Natural killer cell (primary cell): ENCODE measurements at regions not wholly inside any gene's neighbourhood (a gene's known extent, or its start where the extent isn't known, plus 50 kb on each side); places are given as distances from the start of the nearest gene placed in this dataset.

Source experiments
- ATAC-seq, 3 donors: fragments of 150-1000 bp in 2 of 3; fragments of 200-7000 bp in 1 of 3; cut with Tn5 transposase; 1 replicate in 1 of 3; 2 replicates in 2 of 3; pipeline ENCODE4 v1.10.0; 2021; ENCODE audit warnings: mild to moderate bottlenecking in 2 of 3, moderate library complexity in 2 of 3
- DNase-seq, 2 donors: peaks; one replicate each; pipeline versions ENCODE4 v3.0.0 to v3.0.0-alpha.2; 2013 to 2021; ENCODE audit warnings: mixed read lengths in 1 of 2
- H3K27ac ChIP-seq: one replicate; pipeline ENCODE4 v1.5.1; 2013; ENCODE audit warnings: mild to moderate bottlenecking, low read length
- H3K27me3 ChIP-seq: one replicate; pipeline ENCODE4 v1.6.1; 2013; ENCODE audit warnings: low read length; ENCODE audit not compliant: control insufficient read depth, insufficient read depth
- H3K36me3 ChIP-seq: one replicate; pipeline ENCODE4 v1.6.1; 2013; ENCODE audit warnings: low read length; ENCODE audit not compliant: control insufficient read depth, insufficient read depth
- H3K4me1 ChIP-seq: one replicate; pipeline ENCODE4 v1.6.1; 2013; ENCODE audit warnings: low read length; ENCODE audit not compliant: control insufficient read depth, insufficient read depth
- H3K4me3 ChIP-seq: one replicate; pipeline ENCODE4 v1.5.1; 2013; ENCODE audit warnings: low read length
- H3K9me3 ChIP-seq: one replicate; pipeline ENCODE4 v1.6.1; 2013; ENCODE audit warnings: low read length; ENCODE audit not compliant: control insufficient read depth, insufficient read depth
- H3K27ac Mint-ChIP-seq, 2 donors: one replicate each; pipeline ENCODE4 v1.8.0; 2022; ENCODE audit warnings: mild to moderate bottlenecking in 2 of 2, mixed read lengths in 2 of 2, moderate library complexity in 1 of 2
- H3K27me3 Mint-ChIP-seq, 2 donors: one replicate each; pipeline ENCODE4 v1.8.0; 2022; ENCODE audit warnings: low read depth in 2 of 2, mixed read lengths in 2 of 2
- H3K36me3 Mint-ChIP-seq: one replicate; pipeline ENCODE4 v1.8.0; 2022; ENCODE audit warnings: mixed read lengths
- H3K4me1 Mint-ChIP-seq, 2 donors: one replicate each; pipeline ENCODE4 v1.8.0; 2022; ENCODE audit warnings: mixed read lengths in 2 of 2
- H3K4me3 Mint-ChIP-seq: one replicate; pipeline ENCODE4 v1.8.0; 2022; ENCODE audit warnings: mild to moderate bottlenecking, moderate library complexity, mixed read lengths
- H3K9me3 Mint-ChIP-seq, 2 donors: one replicate each; pipeline ENCODE4 v1.8.0; 2022; ENCODE audit warnings: mixed read lengths in 2 of 2
- WGBS: methylation state at CpG from one replicate; pipeline ENCODE4 v1.1.7; 2013; ENCODE audit warnings: missing lambda C conversion rate; ENCODE audit not compliant: insufficient coverage; 5-methylcytosine and 5-hydroxymethylcytosine counted together
- intact Hi-C: fragments of 100-400 bp; cut with micrococcal nuclease; formaldehyde crosslinking; loops from one replicate; pipeline ENCODE4 v1.14.2; 2022
- TF ChIP-seq, protein P1 (sequence below): fragments of 200-600 bp; IDR thresholded peaks from one replicate; pipeline ENCODE4 v1.8.0; 2022; ENCODE audit warnings: antibody characterized with exemption

DNA sequence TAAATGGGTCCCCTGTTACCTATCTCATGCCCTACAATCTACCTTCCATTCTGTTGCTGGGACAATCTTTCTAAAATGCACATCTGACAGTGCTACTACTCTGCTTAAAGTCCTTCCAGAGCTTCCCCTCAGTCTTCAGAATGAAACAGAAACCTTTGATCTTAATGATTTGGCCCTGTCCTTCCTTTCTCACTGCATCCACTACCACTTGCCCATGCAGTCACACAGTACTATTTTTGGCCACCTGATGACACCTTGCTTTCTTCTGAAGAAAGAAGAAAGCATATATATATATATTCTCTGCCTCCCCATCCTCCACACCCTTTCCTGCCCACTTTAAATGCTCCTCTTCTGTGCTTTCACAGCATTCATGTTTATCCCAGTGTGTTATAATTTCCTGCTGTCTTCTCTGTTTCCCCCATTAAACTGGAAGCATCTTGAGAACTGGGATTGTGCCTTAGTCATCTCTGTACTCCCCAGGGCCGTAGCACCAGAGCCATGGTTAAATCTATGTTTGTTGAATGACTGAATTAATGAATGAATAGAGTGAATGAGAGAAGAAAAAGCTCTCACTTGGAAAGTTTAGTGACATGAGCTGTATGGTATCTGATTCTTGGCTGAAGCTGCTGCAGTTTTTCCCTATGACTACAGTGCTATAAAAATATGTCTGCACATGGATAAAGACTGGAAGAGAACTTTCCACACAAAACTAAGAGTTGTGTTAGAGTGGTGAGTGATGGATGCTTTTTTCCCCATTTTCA, 56.2 kb downstream of the RTL9 start:
- 78% methylated on average over 1 of the region's 1 CpG for WGBS
- no peaks in the 10 kb centered on the region for H3K27me3 ChIP-seq
- peaks cover 5% of the 10 kb centered on the region for H3K4me1 ChIP-seq
- ATAC-seq = no peak
- H3K36me3 Mint-ChIP-seq = no peaks in the 10 kb centered on the region
- H3K4me3 ChIP-seq = no peak overlapping the region
- H3K27me3 Mint-ChIP-seq = peaks cover 8 to 32% of the 10 kb centered on the region in 2 donors
- TF ChIP-seq, protein P1, sequence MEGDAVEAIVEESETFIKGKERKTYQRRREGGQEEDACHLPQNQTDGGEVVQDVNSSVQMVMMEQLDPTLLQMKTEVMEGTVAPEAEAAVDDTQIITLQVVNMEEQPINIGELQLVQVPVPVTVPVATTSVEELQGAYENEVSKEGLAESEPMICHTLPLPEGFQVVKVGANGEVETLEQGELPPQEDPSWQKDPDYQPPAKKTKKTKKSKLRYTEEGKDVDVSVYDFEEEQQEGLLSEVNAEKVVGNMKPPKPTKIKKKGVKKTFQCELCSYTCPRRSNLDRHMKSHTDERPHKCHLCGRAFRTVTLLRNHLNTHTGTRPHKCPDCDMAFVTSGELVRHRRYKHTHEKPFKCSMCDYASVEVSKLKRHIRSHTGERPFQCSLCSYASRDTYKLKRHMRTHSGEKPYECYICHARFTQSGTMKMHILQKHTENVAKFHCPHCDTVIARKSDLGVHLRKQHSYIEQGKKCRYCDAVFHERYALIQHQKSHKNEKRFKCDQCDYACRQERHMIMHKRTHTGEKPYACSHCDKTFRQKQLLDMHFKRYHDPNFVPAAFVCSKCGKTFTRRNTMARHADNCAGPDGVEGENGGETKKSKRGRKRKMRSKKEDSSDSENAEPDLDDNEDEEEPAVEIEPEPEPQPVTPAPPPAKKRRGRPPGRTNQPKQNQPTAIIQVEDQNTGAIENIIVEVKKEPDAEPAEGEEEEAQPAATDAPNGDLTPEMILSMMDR = no peak
- no peaks in the 10 kb centered on the region for H3K36me3 ChIP-seq
- no peaks in the 10 kb centered on the region for H3K9me3 Mint-ChIP-seq
- no peak overlapping the region for H3K27ac ChIP-seq
- no peaks in the 10 kb centered on the region for H3K9me3 ChIP-seq
- peaks cover 0 to 11% of the 10 kb centered on the region in 2 donors for H3K4me1 Mint-ChIP-seq
- no peak for DNase-seq
- intact Hi-C loops = no loop called here
- no peak overlapping the region for H3K27ac Mint-ChIP-seq
- H3K4me3 Mint-ChIP-seq = no peak overlapping the region

DNA sequence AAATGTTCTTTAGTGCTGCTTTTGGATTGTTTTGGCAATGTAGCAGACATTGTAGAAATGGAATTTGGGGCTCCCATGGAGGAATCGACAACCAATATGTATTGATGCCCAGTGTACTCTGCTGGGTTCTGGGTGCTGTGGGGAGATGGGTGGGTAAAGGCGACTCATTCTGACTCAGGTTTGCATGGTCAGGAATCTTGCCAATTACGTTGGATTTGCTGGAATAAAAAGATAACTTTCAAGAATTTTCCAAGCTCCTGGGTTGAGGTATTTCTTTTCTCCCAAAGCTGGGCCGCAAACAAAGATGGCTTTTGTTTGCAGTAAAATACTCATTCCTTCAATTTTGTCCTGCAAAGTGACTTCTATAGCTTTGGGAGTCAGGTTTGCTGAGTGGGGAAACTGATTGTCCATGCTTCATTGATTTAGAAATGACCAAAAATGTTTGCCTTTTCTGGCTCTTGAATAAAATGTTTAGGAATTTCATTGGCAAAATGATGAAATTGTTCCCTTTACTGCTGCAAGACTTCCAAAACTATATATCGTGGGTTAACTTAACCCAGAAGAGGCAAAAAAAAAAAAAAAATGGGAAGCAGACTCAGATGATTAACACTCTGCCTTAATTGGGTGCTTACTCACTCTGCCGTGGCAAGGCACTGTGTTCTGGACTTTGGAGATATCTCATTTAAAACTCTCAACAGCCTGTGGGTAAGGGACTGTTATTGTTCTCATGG, 57.0 kb downstream of the RTL9 start:
- H3K27ac Mint-ChIP-seq = no peak overlapping the region
- ATAC-seq = no peak
- H3K9me3 Mint-ChIP-seq = no peaks in the 10 kb centered on the region
- peaks cover 5% of the 10 kb centered on the region for H3K4me1 ChIP-seq
- intact Hi-C loops = no loop called here
- no peak for DNase-seq
- H3K4me1 Mint-ChIP-seq = peaks cover 0 to 11% of the 10 kb centered on the region in 2 donors
- H3K27me3 Mint-ChIP-seq = peaks cover 8 to 32% of the 10 kb centered on the region in 2 donors
- TF ChIP-seq, protein P1 = no peak
- no peak overlapping the region for H3K4me3 Mint-ChIP-seq
- no peaks in the 10 kb centered on the region for H3K27me3 ChIP-seq
- no peaks in the 10 kb centered on the region for H3K36me3 ChIP-seq
- H3K9me3 ChIP-seq = no peaks in the 10 kb centered on the region
- H3K4me3 ChIP-seq = no peak overlapping the region
- no peak overlapping the region for H3K27ac ChIP-seq
- H3K36me3 Mint-ChIP-seq = no peaks in the 10 kb centered on the region
- 81% methylated on average over 2 of the region's 6 CpGs for WGBS

DNA sequence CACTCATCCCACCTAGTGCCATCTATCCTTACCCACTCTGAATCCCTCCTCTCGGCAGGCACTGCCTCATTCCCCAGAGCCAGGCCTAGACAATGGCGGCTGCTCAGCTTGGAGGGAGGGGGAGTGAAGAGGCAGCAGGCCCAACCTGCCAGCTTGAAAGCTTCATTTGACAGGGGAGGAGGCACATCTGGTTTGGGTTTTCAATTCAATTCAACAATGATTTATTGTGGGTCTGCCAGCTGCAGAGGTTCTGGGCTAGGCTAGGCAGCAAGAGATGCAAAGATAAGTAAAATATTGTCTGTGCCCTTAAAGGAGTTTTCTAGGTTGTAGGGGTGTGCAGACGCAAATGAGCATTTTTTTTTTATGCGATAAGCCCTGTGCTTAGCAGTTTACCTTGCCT, 58.5 kb downstream of the RTL9 start:
- Histone ChIP-seq H3K9me3 (no peaks in the 10 kb centered on the region), H3K36me3 (no peaks in the 10 kb centered on the region), H3K4me3 (no peak overlapping the region), H3K27ac (no peak overlapping the region), H3K4me1 (peaks cover 5% of the 10 kb centered on the region), H3K27me3 (no peaks in the 10 kb centered on the region)
- H3K36me3 Mint-ChIP-seq = no peaks in the 10 kb centered on the region
- H3K9me3 Mint-ChIP-seq = no peaks in the 10 kb centered on the region
- TF ChIP-seq, protein P1 = no peak
- intact Hi-C loops = no loop called here
- no peak for DNase-seq
- WGBS = 100% methylated on average over 1 of the region's 4 CpGs
- H3K4me1 Mint-ChIP-seq = peaks cover 0 to 11% of the 10 kb centered on the region in 2 donors
- H3K27ac Mint-ChIP-seq = no peak overlapping the region
- no peak overlapping the region for H3K4me3 Mint-ChIP-seq
- H3K27me3 Mint-ChIP-seq = peaks cover 8 to 27% of the 10 kb centered on the region in 2 donors
- no peak for ATAC-seq
